Calu3 (cell line): ENCODE measurements at regions not wholly inside any gene's neighbourhood (a gene's known extent, or its start where the extent isn't known, plus 50 kb on each side); places are given as distances from the start of the nearest gene placed in this dataset.

Source experiments
- BruUV-seq: library from RNA; stranded (reverse); fragments of 400-500 nt; replicated peaks from 2 replicates; lab custom pipeline; 2021; lab: Mats Ljungman, UMichigan
- CTCF ChIA-PET: fragments of 300-600 bp; sonication (Branson Sonifier 250); formaldehyde crosslinking; loops from one replicate; lab custom pipeline; 2022; ENCODE audit warnings: antibody characterized with exemption; lab: Charles Lee
- DNase-seq: peaks from one replicate; pipeline ENCODE4 v3.0.0; 2022
- H3K27ac Mint-ChIP-seq: one replicate; pipeline ENCODE4 v1.8.0; 2022; ENCODE audit warnings: mixed read lengths; ENCODE audit not compliant: unreplicated experiment
- H3K27me3 Mint-ChIP-seq: one replicate; pipeline ENCODE4 v1.8.0; 2022; ENCODE audit warnings: mixed read lengths; ENCODE audit not compliant: unreplicated experiment
- H3K36me3 Mint-ChIP-seq: one replicate; pipeline ENCODE4 v1.8.0; 2022; ENCODE audit warnings: mild to moderate bottlenecking, moderate library complexity, mixed read lengths; ENCODE audit not compliant: insufficient read depth, unreplicated experiment
- H3K4me1 Mint-ChIP-seq: one replicate; pipeline ENCODE4 v1.8.0; 2022; ENCODE audit warnings: mild to moderate bottlenecking, low read depth, mixed read lengths; ENCODE audit not compliant: unreplicated experiment
- H3K4me3 Mint-ChIP-seq: one replicate; pipeline ENCODE4 v1.8.0; 2022; ENCODE audit warnings: mild to moderate bottlenecking, low read depth, moderate library complexity, mixed read lengths; ENCODE audit not compliant: unreplicated experiment
- H3K9me3 Mint-ChIP-seq: one replicate; pipeline ENCODE4 v1.8.0; 2022; ENCODE audit warnings: low read depth, mixed read lengths; ENCODE audit not compliant: unreplicated experiment
- intact Hi-C: fragments of 100-400 bp; cut with micrococcal nuclease; formaldehyde crosslinking; loops from one replicate; pipeline ENCODE4 v1.10.0; 2022; ENCODE audit not compliant: unreplicated experiment
- TF ChIP-seq, protein P1 (sequence below): fragments of 200-600 bp; IDR thresholded peaks from one replicate; pipeline ENCODE4 v1.8.0; 2022; ENCODE audit warnings: antibody characterized with exemption; ENCODE audit not compliant: unreplicated experiment

DNA sequence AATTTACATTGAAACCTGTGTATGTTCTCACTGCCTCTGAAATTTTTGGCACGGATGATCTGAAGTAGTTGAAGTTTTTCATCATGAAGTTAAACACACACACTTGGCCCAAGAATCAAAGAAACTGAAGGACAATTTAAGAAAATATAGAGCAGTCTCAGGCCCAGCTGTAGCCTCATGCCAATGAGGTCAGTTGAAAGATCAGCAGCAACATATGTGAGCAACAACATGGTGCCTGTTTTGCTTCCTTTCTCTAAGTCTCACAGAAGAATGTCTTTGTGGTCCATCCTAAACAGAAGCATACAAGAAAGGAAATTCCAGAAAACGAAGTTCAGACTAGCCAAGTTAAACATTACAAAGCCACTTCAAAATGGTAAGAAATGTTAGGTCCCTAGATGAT, 1737.2 kb downstream of the MAT2B start:
- Mint-ChIP-seq H3K36me3 (no peaks in the 10 kb centered on the region), H3K4me3 (no peak overlapping the region), H3K9me3 (peaks cover 11% of the 10 kb centered on the region), H3K27ac (no peak overlapping the region), H3K27me3 (no peaks in the 10 kb centered on the region), H3K4me1 (no peaks in the 10 kb centered on the region)
- no TSS peak for BruUV-seq
- intact Hi-C loops = no loop called here
- TF ChIP-seq, protein P1, sequence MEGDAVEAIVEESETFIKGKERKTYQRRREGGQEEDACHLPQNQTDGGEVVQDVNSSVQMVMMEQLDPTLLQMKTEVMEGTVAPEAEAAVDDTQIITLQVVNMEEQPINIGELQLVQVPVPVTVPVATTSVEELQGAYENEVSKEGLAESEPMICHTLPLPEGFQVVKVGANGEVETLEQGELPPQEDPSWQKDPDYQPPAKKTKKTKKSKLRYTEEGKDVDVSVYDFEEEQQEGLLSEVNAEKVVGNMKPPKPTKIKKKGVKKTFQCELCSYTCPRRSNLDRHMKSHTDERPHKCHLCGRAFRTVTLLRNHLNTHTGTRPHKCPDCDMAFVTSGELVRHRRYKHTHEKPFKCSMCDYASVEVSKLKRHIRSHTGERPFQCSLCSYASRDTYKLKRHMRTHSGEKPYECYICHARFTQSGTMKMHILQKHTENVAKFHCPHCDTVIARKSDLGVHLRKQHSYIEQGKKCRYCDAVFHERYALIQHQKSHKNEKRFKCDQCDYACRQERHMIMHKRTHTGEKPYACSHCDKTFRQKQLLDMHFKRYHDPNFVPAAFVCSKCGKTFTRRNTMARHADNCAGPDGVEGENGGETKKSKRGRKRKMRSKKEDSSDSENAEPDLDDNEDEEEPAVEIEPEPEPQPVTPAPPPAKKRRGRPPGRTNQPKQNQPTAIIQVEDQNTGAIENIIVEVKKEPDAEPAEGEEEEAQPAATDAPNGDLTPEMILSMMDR = no peak
- CTCF ChIA-PET = no interaction called here
- no peak for DNase-seq

DNA sequence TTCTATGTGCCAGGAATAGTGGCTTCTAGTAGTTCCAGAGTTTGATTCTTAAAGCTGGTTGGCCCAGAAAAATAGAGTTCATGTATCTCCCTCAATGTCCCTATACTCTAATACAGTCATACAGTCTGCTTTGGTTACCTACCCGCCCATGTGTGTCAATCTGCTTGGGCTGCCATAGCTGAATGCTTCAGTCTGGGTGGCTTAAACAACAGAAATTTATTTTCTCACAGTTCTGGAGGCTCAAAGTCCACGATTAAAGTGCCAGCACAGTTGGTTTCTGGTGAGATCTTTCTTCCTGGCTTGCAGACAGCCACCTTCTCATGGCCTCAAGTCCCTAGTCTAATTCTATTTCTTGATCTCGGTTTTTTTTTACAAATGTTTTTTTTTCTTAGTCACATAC, 1739.0 kb downstream of the MAT2B start:
- CTCF ChIA-PET = no interaction called here
- Mint-ChIP-seq H3K9me3 (peaks cover 8% of the 10 kb centered on the region), H3K36me3 (no peaks in the 10 kb centered on the region), H3K27ac (no peak overlapping the region), H3K4me1 (no peaks in the 10 kb centered on the region), H3K4me3 (no peak overlapping the region), H3K27me3 (no peaks in the 10 kb centered on the region)
- TF ChIP-seq, protein P1 = no peak
- intact Hi-C loops = no loop called here
- no TSS peak for BruUV-seq
- DNase-seq = no peak

DNA sequence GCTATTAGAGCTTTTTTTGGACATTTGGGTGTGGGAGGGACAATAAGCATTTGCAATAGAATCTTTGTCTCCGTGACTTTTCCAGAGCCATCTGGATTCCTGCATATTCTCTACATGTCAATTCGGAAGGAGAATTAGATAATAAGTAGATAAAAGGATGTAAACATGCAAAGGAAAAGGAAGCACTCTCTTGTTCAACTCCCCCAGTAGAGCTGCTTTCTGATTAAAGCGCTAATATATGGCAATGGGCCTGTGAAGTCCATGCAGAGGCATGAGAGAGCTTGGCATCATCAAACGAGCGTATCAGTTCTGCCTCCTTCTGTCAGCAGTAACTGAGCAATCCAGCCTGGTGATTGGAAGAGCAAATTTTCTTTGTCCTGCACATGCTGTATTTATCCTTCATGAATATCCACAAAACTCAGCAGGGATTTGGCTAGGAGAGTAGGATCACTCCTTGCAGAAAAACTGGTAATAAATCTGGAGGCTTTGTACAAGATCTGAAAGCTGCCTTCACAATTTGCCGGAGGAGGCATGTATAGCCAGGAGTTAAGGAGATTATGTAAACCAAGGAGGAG, 1752.9 kb downstream of the MAT2B start:
- Mint-ChIP-seq H3K9me3 (peaks cover 2% of the 10 kb centered on the region), H3K27ac (no peak overlapping the region), H3K4me3 (no peak overlapping the region), H3K36me3 (no peaks in the 10 kb centered on the region), H3K4me1 (no peaks in the 10 kb centered on the region), H3K27me3 (no peaks in the 10 kb centered on the region)
- intact Hi-C loops = no loop called here
- TF ChIP-seq, protein P1 = no peak
- CTCF ChIA-PET = no interaction called here
- BruUV-seq = no TSS peak
- no peak for DNase-seq

DNA sequence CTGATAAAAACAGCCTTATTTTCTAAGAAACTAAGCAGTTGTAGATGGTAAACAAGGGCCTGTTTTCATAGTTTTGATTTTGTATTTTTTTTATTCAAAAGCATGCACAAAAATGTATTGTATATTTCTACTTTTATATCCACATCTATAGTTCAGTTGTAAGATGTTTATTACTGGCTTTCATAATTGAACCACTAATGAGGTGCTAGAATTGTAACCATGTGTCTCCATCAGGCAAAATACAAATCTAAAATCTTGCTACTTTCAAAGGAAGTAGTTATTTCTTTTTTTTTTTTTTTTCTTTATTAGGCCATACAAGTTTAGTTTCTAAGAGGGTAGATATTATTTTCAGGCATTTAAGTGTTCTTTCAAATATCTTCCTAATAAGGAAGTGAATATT, 1755.0 kb downstream of the MAT2B start:
- Mint-ChIP-seq H3K4me3 (no peak overlapping the region), H3K9me3 (peaks cover 5% of the 10 kb centered on the region), H3K27me3 (no peaks in the 10 kb centered on the region), H3K4me1 (no peaks in the 10 kb centered on the region), H3K36me3 (no peaks in the 10 kb centered on the region), H3K27ac (no peak overlapping the region)
- no peak for DNase-seq
- no TSS peak for BruUV-seq
- intact Hi-C loops = no loop called here
- TF ChIP-seq, protein P1 = no peak
- CTCF ChIA-PET = no interaction called here
